Liver (tissue), 3 donors: ENCODE measurements at regions not wholly inside any gene's neighbourhood (a gene's known extent, or its start where the extent isn't known, plus 50 kb on each side); places are given as distances from the start of the nearest gene placed in this dataset.

ENCODE experiments used
- EGR1 ChIP-seq, 2 donors: IDR thresholded peaks; 2 replicates each; pipeline ENCODE4 v1.6.1; 2016 to 2018; ENCODE audit warnings: antibody characterized with exemption in 2 of 2, low read depth in 2 of 2
- FOXA1 ChIP-seq: IDR thresholded peaks from 2 replicates; pipeline ENCODE4 v1.6.1; 2016; ENCODE audit warnings: antibody characterized with exemption
- GABPA ChIP-seq, 2 donors: IDR thresholded peaks in 1 of 2; conservative IDR thresholded peaks in 1 of 2; 2 replicates each; pipeline ENCODE4 v1.6.1; 2016; ENCODE audit warnings: antibody characterized with exemption in 2 of 2, mild to moderate bottlenecking in 1 of 2, moderate library complexity in 1 of 2
- HNF4G ChIP-seq: IDR thresholded peaks from 2 replicates; pipeline ENCODE4 v1.6.1; 2016; ENCODE audit warnings: antibody characterized with exemption
- RAD21 ChIP-seq, 2 donors: IDR thresholded peaks; 2 replicates each; pipeline ENCODE4 v1.6.1; 2016; ENCODE audit warnings: antibody characterized with exemption in 2 of 2, mild to moderate bottlenecking in 2 of 2
- RXRA ChIP-seq, 2 donors: IDR thresholded peaks; 2 replicates each; pipeline ENCODE4 v1.6.1; 2017 to 2018; ENCODE audit warnings: antibody characterized with exemption in 2 of 2, mild to moderate bottlenecking in 1 of 2
- TAF1 ChIP-seq: conservative IDR thresholded peaks from 2 replicates; pipeline ENCODE4 v1.6.1; 2016; ENCODE audit warnings: antibody characterized with exemption, mild to moderate bottlenecking
- YY1 ChIP-seq: IDR thresholded peaks from 2 replicates; pipeline ENCODE4 v1.6.1; 2016; ENCODE audit warnings: antibody characterized with exemption, mild to moderate bottlenecking
- TF ChIP-seq, protein P1 (sequence below): fragments of 150-350 bp; IDR thresholded peaks from 2 replicates; pipeline ENCODE4 v1.5.1; 2017; ENCODE audit warnings: improper control_type of control experiment, low read depth, low read length; ENCODE audit not compliant: missing input control
- TF ChIP-seq, protein P2 (sequence below): IDR thresholded peaks from 2 replicates; pipeline ENCODE4 v1.6.1; 2016; ENCODE audit warnings: antibody characterized with exemption
- TF ChIP-seq, protein P3 (sequence below): IDR thresholded peaks from 2 replicates; pipeline ENCODE4 v1.6.1; 2016; ENCODE audit warnings: antibody characterized with exemption
- donor health status: healthy.
- donor health status: healthy.

DNA sequence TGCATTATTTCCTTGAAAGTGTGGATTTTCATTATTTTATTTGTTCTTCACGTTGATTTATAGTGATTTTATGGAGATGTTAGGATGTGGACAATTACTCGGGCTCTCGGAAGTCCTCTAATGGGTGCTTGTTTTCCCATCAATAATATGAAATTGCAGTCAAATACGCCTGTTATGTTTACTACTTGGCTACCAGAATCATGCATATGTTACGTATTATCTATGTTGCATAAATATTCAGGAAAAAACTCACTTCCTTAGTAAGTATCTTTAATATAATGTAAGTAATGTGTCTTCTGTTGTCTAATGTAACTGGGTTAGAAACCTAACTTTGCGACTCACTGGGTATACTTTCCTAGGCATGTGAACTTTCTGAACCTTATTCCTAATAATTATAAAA is 823.4 kb upstream of the CHORDC1 start:
- TF ChIP-seq, protein P1, sequence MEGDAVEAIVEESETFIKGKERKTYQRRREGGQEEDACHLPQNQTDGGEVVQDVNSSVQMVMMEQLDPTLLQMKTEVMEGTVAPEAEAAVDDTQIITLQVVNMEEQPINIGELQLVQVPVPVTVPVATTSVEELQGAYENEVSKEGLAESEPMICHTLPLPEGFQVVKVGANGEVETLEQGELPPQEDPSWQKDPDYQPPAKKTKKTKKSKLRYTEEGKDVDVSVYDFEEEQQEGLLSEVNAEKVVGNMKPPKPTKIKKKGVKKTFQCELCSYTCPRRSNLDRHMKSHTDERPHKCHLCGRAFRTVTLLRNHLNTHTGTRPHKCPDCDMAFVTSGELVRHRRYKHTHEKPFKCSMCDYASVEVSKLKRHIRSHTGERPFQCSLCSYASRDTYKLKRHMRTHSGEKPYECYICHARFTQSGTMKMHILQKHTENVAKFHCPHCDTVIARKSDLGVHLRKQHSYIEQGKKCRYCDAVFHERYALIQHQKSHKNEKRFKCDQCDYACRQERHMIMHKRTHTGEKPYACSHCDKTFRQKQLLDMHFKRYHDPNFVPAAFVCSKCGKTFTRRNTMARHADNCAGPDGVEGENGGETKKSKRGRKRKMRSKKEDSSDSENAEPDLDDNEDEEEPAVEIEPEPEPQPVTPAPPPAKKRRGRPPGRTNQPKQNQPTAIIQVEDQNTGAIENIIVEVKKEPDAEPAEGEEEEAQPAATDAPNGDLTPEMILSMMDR, result no peak
- TF ChIP-seq YY1 (no peak), GABPA (IDR thresholded peaks at IDR 0.05 in 1 of 2, conservative IDR thresholded peaks at IDR 0.05 in 1 of 2) (no peak), TAF1 (no peak), RAD21 (IDR thresholded peaks at IDR 0.05) (no peak), FOXA1 (no peak), EGR1 (IDR thresholded peaks at IDR 0.05; ENCODE audit: low read depth in 2 of 2) (no peak), HNF4G (no peak), RXRA (IDR thresholded peaks at IDR 0.05) (no peak)
- TF ChIP-seq, protein P2, sequence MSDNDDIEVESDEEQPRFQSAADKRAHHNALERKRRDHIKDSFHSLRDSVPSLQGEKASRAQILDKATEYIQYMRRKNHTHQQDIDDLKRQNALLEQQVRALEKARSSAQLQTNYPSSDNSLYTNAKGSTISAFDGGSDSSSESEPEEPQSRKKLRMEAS, result no peak
- TF ChIP-seq, protein P3, sequence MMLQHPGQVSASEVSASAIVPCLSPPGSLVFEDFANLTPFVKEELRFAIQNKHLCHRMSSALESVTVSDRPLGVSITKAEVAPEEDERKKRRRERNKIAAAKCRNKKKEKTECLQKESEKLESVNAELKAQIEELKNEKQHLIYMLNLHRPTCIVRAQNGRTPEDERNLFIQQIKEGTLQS, result no peak
